Spleen (tissue), 7 donors: ENCODE measurements at regions not wholly inside any gene's neighbourhood (a gene's known extent, or its start where the extent isn't known, plus 50 kb on each side); places are given as distances from the start of the nearest gene placed in this dataset.

Source experiments
- CTCF ChIP-seq, 11 experiments: fragments of 200-600 bp in 7 of 11; fragments of 450-650 bp in 4 of 11; sonication (generic) in 4 of 11; IDR thresholded peaks in 8 of 11; conservative IDR thresholded peaks in 3 of 11; 1 replicate in 7 of 11; 2 replicates in 4 of 11; pipeline versions ENCODE4 v1.4.0 to v1.8.0; 2016 to 2021; ENCODE audit warnings: antibody characterized with exemption in 11 of 11, inconsistent platforms in 4 of 11, mild to moderate bottlenecking in 1 of 11
- POLR2A ChIP-seq, 3 donors: fragments of 450-650 bp; IDR thresholded peaks; one replicate each; pipeline ENCODE4 v1.5.1; 2017; ENCODE audit warnings: antibody characterized with exemption in 3 of 3, mild to moderate bottlenecking in 1 of 3
- POLR2AphosphoS5 ChIP-seq, 3 donors: sonication (generic); formaldehyde crosslinking; IDR thresholded peaks; one replicate each; pipeline ENCODE4 v1.5.1; 2017; ENCODE audit warnings: antibody characterized with exemption in 3 of 3
- donor health status: DM: no; HTN: no; CAD: no; lungs with moderate emphysema.
- donor health status: DM: no; HTN: no; CAD: no.
- donor health status: DM: no; HTN: no; CAD: no.

GRCh38 chr12:115740586-115741155 lies 536.8 kb downstream of the MED13L start:
- TF ChIP-seq CTCF (IDR thresholded peaks at IDR 0.05 in 8 of 11, conservative IDR thresholded peaks at IDR 0.05 in 3 of 11) (no peak), POLR2AphosphoS5 (IDR thresholded peaks at IDR 0.05) (no peak), POLR2A (IDR thresholded peaks at IDR 0.05) (no peak)
